ENCODE measurements at regions not wholly inside any gene's neighbourhood (a gene's known extent, or its start where the extent isn't known, plus 50 kb on each side); places are given as distances from the start of the nearest gene placed in this dataset.

GRCh38 chr21:15650735-15651134 lies 79.0 kb upstream of the USP25 start:
- Histone ChIP-seq H3K27ac (ENCODE audit: extremely low read depth, low read depth, low read length) (no peak overlapping the region), H3K9me3 (ENCODE audit: control insufficient read depth, insufficient read depth, low read depth, low read length) (no peaks in the 10 kb centered on the region), H3K36me3 (ENCODE audit: control insufficient read depth in 2 of 2, insufficient read depth in 1 of 2, low read length in 2 of 2) (no peaks in the 10 kb centered on the region), H3K4me3 (ENCODE audit: low read depth, low read length) (no peak overlapping the region), H3K4me1 (ENCODE audit: control insufficient read depth, insufficient read depth, low read length) (no peaks in the 10 kb centered on the region)
- ChIA-PET POLR2A (no interaction called here), CTCF (interaction anchor here (0.8 kb wide), 1 partner anchor 58 kb away, joined by 3 read pairs; no protein-coding TSS in a partner anchor)
- TF ChIP-seq ZNF544 (tag by site-specific recombination; IDR thresholded peaks at IDR 0.05), result no peak
- TF ChIP-seq ZNF354C (tag by site-specific recombination; IDR thresholded peaks at IDR 0.05; ENCODE audit: borderline replicate concordance, low read depth), result no peak

- CTCF ChIA-PET, result interaction anchor here (0.8 kb wide), 1 partner anchor 59 kb away, joined by 3 read pairs; no protein-coding TSS in a partner anchor
- POLR2A ChIA-PET, result no interaction called here
- Histone ChIP-seq H3K4me3 (ENCODE audit: low read depth, low read length) (no peak overlapping the region), H3K4me1 (ENCODE audit: control insufficient read depth, insufficient read depth, low read length) (no peaks in the 10 kb centered on the region), H3K9me3 (ENCODE audit: control insufficient read depth, insufficient read depth, low read depth, low read length) (no peaks in the 10 kb centered on the region), H3K36me3 (ENCODE audit: control insufficient read depth in 2 of 2, insufficient read depth in 1 of 2, low read length in 2 of 2) (no peaks in the 10 kb centered on the region), H3K27ac (ENCODE audit: extremely low read depth, low read depth, low read length) (no peak overlapping the region)
- TF ChIP-seq SETDB1 (IDR thresholded peaks at IDR 0.05; ENCODE audit: insufficient read length, low read length) (no peak), ZSCAN16 (tag by site-specific recombination; IDR thresholded peaks at IDR 0.05) (no peak), ZNF292 (tag by site-specific recombination; IDR thresholded peaks at IDR 0.05; ENCODE audit: borderline replicate concordance, low read depth) (no peak), ZNF521 (tag by site-specific recombination; IDR thresholded peaks at IDR 0.05) (no peak), SCRT2 (tag by site-specific recombination; IDR thresholded peaks at IDR 0.05) (no peak), EGR2 (tag by site-specific recombination; IDR thresholded peaks at IDR 0.05; ENCODE audit: low read depth) (no peak), YY2 (tag by site-specific recombination; IDR thresholded peaks at IDR 0.05) (no peak), ZNF555 (tag by site-specific recombination; conservative IDR thresholded peaks at IDR 0.05) (no peak), ZNF302 (tag by site-specific recombination; IDR thresholded peaks at IDR 0.05; ENCODE audit: low read depth) (no peak), ZFHX2 (tag by site-specific recombination; conservative IDR thresholded peaks at IDR 0.05) (no peak), ZNF596 (tag by site-specific recombination; IDR thresholded peaks at IDR 0.05) (no peak), ZNF155 (tag by site-specific recombination; IDR thresholded peaks at IDR 0.05) (no peak), ZNF354C (tag by site-specific recombination; IDR thresholded peaks at IDR 0.05; ENCODE audit: borderline replicate concordance, low read depth) (no peak)
- TF ChIP-seq, protein P1, sequence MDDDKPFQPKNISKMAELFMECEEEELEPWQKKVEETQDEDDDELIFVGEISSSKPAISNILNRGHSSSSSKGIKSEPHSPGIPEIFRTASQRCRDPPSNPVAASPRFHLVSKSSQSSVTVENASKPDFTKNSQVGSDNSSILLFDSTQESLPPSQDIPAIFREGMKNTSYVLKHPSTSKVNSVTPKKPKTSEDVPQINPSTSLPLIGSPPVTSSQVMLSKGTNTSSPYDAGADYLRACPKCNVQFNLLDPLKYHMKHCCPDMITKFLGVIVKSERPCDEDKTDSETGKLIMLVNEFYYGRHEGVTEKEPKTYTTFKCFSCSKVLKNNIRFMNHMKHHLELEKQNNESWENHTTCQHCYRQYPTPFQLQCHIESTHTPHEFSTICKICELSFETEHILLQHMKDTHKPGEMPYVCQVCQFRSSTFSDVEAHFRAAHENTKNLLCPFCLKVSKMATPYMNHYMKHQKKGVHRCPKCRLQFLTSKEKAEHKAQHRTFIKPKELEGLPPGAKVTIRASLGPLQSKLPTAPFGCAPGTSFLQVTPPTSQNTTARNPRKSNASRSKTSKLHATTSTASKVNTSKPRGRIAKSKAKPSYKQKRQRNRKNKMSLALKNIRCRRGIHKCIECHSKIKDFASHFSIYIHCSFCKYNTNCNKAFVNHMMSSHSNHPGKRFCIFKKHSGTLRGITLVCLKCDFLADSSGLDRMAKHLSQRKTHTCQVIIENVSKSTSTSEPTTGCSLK (tag by site-specific recombination; IDR thresholded peaks at IDR 0.05), result no peak
Observed at GRCh38 chr21:15651172-15651571, 78.6 kb upstream of the USP25 start.

GRCh38 chr21:15653710-15654109 lies 76.1 kb upstream of the USP25 start:
- Histone ChIP-seq H3K36me3 (ENCODE audit: control insufficient read depth in 2 of 2, insufficient read depth in 1 of 2, low read length in 2 of 2) (no peaks in the 10 kb centered on the region), H3K4me3 (ENCODE audit: low read depth, low read length) (no peak overlapping the region), H3K27ac (ENCODE audit: extremely low read depth, low read depth, low read length) (no peak overlapping the region), H3K4me1 (ENCODE audit: control insufficient read depth, insufficient read depth, low read length) (no peaks in the 10 kb centered on the region), H3K9me3 (ENCODE audit: control insufficient read depth, insufficient read depth, low read depth, low read length) (no peaks in the 10 kb centered on the region)
- CTCF ChIA-PET, result no interaction called here
- POLR2A ChIA-PET, result no interaction called here
- no peak for TF ChIP-seq ZFP37 (tag by site-specific recombination; IDR thresholded peaks at IDR 0.05)
- TF ChIP-seq EGR2 (tag by site-specific recombination; IDR thresholded peaks at IDR 0.05; ENCODE audit: low read depth), result no peak

- H3K27ac ChIP-seq (ENCODE audit: extremely low read depth, low read depth, low read length), result no peak overlapping the region
- no peak overlapping the region for H3K4me3 ChIP-seq (ENCODE audit: low read depth, low read length)
- ChIA-PET CTCF (no interaction called here), POLR2A (no interaction called here)
- no peaks in the 10 kb centered on the region for H3K4me1 ChIP-seq (ENCODE audit: control insufficient read depth, insufficient read depth, low read length)
- no peaks in the 10 kb centered on the region for H3K36me3 ChIP-seq (ENCODE audit: control insufficient read depth in 2 of 2, insufficient read depth in 1 of 2, low read length in 2 of 2)
- H3K9me3 ChIP-seq (ENCODE audit: control insufficient read depth, insufficient read depth, low read depth, low read length), result no peaks in the 10 kb centered on the region
- TF ChIP-seq ZSCAN23 (tag by site-specific recombination; IDR thresholded peaks at IDR 0.05), result no peak
- TF ChIP-seq, protein P2, sequence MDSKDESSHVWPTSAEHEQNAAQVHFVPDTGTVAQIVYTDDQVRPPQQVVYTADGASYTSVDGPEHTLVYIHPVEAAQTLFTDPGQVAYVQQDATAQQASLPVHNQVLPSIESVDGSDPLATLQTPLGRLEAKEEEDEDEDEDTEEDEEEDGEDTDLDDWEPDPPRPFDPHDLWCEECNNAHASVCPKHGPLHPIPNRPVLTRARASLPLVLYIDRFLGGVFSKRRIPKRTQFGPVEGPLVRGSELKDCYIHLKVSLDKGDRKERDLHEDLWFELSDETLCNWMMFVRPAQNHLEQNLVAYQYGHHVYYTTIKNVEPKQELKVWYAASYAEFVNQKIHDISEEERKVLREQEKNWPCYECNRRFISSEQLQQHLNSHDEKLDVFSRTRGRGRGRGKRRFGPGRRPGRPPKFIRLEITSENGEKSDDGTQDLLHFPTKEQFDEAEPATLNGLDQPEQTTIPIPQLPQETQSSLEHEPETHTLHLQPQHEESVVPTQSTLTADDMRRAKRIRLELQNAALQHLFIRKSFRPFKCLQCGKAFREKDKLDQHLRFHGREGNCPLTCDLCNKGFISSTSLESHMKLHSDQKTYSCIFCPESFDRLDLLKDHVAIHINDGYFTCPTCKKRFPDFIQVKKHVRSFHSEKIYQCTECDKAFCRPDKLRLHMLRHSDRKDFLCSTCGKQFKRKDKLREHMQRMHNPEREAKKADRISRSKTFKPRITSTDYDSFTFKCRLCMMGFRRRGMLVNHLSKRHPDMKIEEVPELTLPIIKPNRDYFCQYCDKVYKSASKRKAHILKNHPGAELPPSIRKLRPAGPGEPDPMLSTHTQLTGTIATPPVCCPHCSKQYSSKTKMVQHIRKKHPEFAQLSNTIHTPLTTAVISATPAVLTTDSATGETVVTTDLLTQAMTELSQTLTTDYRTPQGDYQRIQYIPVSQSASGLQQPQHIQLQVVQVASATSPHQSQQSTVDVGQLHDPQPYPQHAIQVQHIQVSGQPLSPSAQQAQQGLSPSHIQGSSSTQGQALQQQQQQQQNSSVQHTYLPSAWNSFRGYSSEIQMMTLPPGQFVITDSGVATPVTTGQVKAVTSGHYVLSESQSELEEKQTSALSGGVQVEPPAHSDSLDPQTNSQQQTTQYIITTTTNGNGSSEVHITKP (tag by site-specific recombination; IDR thresholded peaks at IDR 0.05), result no peak
- TF ChIP-seq ZNF350 (tag by site-specific recombination; IDR thresholded peaks at IDR 0.05), result no peak
- no peak for TF ChIP-seq ZNF174 (tag by site-specific recombination; IDR thresholded peaks at IDR 0.05)
- no peak for TF ChIP-seq ZNF274 (IDR thresholded peaks at IDR 0.05; ENCODE audit: low read length)
- TF ChIP-seq ZNF274 (tag by site-specific recombination; IDR thresholded peaks at IDR 0.05; ENCODE audit: borderline replicate concordance), result no peak
- no peak for TF ChIP-seq ZNF416 (tag by site-specific recombination; IDR thresholded peaks at IDR 0.05)
- no peak for TF ChIP-seq REPIN1 (tag by site-specific recombination; IDR thresholded peaks at IDR 0.05; ENCODE audit: low read depth)
- TF ChIP-seq BCL11A (tag by site-specific recombination; IDR thresholded peaks at IDR 0.05; ENCODE audit: low read depth), result no peak
Observed at GRCh38 chr21:15654171-15654570, 75.6 kb upstream of the USP25 start.

Measured in HEK293 (cell line).